NCI-H226 (cell line): ENCODE measurements at regions not wholly inside any gene's neighbourhood (a gene's known extent, or its start where the extent isn't known, plus 50 kb on each side); places are given as distances from the start of the nearest gene placed in this dataset.

Source experiments
- DNase-seq: peaks from one replicate; pipeline ENCODE4 v3.0.0-alpha.2; 2015

DNA sequence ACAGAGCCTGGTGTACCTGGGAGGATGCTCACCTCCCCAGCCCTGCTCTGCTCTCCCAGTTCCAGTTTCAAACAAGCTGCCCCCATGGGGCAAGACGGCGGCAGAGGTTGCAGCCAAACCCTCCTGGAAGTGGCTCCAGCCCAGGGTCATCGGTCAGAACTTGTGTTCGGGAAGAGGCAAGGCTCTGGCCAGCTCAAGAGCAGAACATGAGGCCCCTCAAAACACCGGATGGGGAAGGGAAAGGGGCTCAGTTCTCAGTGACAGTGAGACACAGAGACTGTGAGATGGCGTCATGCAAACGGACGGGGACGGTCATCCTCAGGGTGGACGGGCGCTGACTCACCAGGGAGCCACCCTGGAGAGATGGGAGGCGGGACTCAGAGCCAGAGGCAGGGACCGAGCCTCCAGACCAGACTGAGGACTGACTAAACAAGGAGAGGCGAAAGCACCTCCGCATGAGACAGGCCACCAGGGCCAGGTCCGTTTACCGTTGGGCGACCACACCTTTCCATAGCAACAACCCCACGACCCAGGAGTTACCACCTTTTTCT is 63.9 kb upstream of the GALNT9 start:
- no peak for DNase-seq

GRCh38 chr12:132392389-132393244 is 63.2 kb upstream of the GALNT9 start:
- no peak for DNase-seq

DNA sequence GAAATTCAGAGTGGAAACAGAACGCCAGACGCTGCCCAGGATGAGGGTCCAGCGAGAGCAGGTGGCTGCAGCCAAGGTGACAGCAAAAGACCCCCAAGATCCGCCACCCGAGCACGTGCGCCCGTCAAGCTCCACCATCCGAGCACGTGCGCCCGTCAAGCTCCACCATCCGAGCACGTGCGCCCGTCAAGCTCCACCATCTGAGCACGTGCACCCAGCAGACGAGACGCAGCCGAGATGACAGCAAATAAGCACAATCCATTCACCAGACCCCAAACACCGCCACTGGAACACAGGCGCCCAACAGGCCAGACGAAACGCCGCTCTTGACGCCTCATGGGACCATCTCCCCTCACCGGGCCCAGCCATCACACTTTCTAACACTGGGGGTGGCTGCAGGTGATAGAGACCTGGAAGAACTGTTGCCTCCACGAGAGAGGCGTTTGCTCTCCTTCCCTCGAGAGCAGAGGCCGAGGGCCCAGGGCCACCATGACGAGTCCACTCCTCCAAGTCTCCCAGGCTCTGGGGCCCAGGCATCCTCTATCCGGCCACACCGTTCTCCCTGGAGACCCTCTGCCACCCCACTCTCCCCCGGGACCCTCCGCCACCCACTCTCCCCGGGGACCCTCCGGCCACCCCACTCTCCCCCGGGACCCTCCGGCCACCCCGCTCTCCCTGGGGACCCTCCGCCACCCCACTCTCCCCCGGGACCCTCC is 62.1 kb upstream of the GALNT9 start:
- no peak for DNase-seq

DNA sequence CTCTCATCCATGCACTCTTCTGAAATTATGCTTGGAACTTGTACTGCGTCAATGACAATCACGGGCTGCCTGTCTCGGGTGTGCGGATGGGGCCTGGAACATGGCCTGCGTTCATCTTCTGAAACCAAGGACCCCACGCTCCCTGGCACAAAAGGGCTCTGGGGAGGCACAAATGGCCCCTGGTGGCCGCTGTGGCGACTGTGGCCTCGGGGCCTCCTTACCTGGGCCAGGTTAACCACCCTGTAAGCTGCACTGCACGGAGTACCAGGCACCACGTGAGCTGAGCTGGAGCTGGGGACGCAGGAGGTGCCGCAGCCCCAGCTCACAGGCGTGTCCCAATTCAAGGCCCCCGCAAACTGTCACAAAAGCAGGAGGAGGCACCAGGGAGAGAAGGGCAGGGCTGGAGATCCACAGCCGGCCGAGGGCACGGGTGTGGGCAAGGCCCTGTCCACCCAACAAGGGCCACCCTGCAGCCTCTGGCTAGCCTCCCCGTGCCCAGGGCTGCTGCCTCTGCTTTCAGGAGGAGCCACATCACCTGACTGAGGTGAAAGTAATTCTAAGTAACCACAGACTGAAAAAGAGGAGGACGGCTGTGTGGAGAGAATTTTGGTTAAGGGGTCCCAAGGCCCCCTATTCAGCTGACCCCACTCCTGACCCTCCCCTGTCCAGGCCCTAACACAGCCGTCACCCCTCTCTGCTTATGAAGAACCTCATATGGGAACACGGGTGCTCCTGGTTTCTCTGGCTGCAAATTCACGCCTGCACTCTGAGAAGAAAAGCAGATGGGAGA is 61.1 kb upstream of the GALNT9 start:
- no peak for DNase-seq

DNA sequence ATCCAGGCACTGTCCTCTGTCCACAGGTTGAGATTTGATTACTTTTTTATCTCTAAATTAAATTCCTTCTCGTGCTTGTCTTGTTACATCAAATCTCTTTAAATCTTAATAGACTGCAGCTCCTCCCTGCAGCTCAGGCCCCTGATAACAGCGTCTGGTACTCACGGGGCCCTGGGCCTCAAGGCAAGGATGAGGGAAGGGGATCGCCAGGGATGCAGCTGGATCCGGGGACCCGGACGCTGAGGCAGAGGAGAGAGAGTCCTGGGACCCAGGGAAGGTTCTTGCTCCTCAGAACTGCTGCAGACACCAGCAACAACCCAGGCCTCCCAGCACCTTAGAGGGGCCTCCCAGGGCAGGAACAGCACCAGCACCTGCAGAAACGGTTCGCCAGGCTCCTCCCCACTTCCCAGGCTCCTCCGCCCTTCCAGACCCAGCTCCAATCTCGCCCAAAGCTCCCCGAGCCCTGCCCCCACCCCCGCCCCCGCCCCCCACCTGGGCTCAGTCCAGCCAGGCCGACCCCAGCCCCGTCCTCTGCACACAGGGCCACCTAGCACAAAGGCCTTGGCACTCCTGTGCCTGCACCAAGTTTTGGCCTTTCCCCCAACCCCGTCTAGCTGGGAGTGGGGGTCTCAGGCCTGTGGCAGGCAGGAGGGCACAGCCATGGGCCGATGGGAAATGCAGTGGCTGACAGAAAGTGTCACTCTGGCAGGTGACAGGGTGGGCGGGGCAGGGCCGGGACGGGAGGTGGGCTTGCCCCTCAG is 60.3 kb upstream of the GALNT9 start:
- no peak for DNase-seq

- DNase-seq = no peak
Measured at GRCh38 chr12:132389026-132389425, 59.6 kb upstream of the GALNT9 start.

DNA sequence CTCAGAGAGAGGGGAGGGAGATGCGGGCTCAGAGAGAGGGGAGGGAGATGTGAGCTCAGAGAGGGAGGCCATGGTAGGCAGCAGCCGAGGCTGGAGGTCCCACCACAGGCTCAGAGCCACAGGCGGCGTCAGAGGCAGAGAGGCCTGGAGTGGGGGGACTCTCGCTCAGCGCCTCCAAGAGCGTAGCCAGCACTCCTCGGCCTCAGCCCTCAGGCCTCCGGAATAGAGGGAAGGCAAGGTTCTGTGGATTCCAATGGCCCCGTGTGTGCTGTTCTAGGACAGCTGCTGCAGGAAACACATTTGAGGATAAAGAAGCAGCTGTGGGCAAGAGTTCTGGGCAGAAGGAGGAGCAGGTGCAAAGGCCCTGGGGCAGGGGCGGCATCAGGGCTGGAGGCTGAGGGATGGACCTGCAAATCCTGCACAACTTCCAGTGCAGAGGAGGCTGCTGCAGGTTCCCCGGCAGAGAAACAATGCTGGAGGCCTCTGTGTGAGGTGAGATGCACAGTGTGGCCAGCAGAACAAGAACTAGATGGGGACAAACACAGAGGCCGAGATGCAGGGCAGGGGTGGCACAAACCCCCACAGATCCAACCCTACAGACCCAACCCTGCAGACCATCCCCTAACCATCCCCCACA is 59.1 kb upstream of the GALNT9 start:
- no peak for DNase-seq

- DNase-seq = no peak
Measured at GRCh38 chr12:132386926-132387497, 57.6 kb upstream of the GALNT9 start.

- no peak for DNase-seq
Measured at GRCh38 chr12:132385923-132386751, 56.7 kb upstream of the GALNT9 start.

- DNase-seq = no peak
Measured at GRCh38 chr12:132384916-132385774, 55.8 kb upstream of the GALNT9 start.

DNA sequence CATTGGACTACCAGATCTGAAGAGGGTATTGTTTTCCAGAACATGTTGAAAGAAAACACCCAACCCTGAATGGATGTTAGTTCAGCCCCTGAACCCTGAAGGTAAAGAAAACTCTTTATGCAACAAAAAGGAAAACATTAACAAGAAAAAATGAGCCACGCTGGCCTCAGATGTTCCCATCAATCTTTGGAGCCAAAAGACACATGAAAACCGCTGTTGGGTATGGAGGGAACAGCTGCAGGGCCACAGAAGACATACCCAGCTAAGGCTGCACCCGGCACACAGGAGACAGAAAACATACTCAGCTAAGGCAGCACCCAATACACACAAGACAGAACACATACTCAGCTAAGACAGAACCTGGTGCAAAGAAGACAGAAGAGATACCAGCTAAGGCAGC is 51.3 kb upstream of the GALNT9 start:
- DNase-seq = no peak

DNA sequence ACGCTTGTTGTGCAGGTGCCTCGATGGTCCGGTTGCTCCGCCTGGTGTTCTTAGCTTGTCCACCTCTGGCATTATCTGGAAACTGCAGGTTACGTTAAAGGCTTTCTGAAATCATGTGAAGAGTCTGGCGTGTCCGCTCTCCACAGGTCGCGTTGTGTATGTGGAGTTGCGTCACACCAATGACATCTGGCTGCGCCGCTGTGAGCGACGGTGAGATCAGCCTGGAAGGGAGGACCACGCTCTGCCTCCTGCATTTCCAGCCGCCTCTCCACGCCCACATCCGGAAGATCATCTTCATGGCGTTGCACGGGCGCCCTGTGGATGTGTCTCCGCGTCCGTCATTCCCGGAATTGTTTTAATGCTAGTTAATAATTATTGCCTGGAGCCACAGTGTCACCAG is 50.6 kb upstream of the GALNT9 start:
- DNase-seq = no peak

GRCh38 chr12:132379576-132379975 is 50.2 kb upstream of the GALNT9 start:
- no peak for DNase-seq
